AG10803 (cell line): ENCODE measurements at regions not wholly inside any gene's neighbourhood (a gene's known extent, or its start where the extent isn't known, plus 50 kb on each side); places are given as distances from the start of the nearest gene placed in this dataset.
A peak's percentile ranks its signal among the peaks of the same experiment; 100 is the strongest.

ENCODE experiments used
- DNase-seq: peaks from one replicate; pipeline ENCODE4 v3.0.0; 2010; ENCODE audit warnings: low read depth
- H3K4me3 ChIP-seq: 2 replicates; pipeline ENCODE4 v1.5.1; 2011; ENCODE audit warnings: mild to moderate bottlenecking, low read length, control low read depth
- CTCF ChIP-seq: conservative IDR thresholded peaks from 2 replicates; pipeline ENCODE4 v1.5.1; 2011; ENCODE audit warnings: mild to moderate bottlenecking, low read length, control low read depth, inconsistent platforms

- no peak for TF ChIP-seq CTCF
- no peak for DNase-seq
- no peak overlapping the region for H3K4me3 ChIP-seq
Observed at GRCh38 chr20:39993742-39994141, 695.3 kb downstream of the MAFB start.

DNA sequence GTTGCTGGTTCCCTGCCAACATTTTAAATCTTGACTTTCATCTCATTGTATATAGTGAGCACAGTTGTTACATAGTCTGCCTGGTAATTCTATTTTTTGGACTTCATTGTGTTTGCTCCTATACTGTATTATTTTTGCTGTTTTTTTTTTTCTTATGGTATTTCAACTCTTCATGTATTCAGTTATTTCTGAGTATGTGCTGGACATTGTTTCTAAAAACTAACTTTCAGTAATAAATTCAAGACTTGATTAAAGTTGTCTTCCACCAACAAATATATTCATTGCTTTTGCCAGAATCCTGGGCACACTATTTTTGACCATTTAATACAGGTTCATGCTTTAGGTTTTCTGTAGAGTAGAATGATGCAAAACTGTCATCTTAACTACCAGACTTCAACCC is 698.3 kb downstream of the MAFB start:
- DNase-seq = no peak
- TF ChIP-seq CTCF = no peak

DNA sequence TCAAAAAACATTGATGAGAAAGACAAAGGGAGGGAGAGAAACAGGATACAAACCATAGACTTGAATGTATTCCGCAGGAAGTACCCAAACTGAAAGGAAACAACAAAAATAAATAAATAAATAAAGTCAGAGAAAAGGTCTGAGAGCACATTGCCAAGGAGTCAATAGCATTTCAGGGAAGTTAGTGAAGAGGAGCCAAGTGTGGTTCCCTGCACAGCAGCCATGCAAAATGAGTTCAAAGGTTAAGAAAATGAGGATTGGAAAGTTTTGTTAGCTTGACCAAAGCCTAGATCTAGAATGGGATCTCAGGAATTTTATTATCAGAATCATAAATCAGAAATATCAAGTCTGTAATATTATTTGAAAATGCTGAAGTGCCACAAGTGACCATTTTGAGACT is 700.0 kb downstream of the MAFB start:
- TF ChIP-seq CTCF = no peak
- DNase-seq = no peak
- H3K4me3 ChIP-seq = no peak overlapping the region

More for the DNA sequence above, 698.3 kb downstream of the MAFB start:
- H3K4me3 ChIP-seq = no peak overlapping the region

DNA sequence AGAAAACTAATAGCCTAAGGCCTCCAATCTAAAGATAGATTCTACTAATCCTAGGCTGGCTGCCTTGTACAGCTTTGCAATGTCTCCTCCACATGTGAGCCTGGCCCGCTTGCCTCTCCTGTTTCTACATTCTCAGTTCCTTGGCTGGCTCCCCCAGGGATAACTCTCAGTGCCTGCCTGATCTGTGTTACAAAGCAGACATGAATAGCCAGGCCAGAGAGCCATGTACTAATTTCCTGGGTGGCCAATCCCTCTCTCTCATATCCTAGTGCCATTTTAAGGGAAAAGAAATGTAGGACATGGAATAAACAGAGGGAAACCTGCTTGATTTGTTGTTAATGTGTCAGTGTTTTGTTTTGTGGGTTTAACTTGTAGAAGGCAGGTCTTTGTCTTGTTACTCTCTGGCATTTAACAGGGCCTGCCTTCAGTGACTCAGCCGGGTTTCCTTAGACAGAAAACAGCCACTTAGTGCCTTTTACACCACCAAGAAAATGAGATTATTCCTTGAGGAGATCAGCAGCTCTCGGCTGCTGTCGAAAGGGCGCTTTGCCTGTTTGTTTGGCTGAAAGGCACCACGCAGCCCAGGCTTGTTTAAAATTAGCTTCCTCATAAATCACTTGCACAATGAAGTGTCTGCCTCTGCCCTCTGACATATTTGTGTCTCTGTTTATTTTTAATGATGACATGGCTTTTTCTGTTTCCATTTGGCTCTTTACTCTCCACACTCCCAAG is 702.7 kb downstream of the MAFB start:
- peak; percentile 53 for DNase-seq
- H3K4me3 ChIP-seq = no peak overlapping the region
- no peak for TF ChIP-seq CTCF

DNA sequence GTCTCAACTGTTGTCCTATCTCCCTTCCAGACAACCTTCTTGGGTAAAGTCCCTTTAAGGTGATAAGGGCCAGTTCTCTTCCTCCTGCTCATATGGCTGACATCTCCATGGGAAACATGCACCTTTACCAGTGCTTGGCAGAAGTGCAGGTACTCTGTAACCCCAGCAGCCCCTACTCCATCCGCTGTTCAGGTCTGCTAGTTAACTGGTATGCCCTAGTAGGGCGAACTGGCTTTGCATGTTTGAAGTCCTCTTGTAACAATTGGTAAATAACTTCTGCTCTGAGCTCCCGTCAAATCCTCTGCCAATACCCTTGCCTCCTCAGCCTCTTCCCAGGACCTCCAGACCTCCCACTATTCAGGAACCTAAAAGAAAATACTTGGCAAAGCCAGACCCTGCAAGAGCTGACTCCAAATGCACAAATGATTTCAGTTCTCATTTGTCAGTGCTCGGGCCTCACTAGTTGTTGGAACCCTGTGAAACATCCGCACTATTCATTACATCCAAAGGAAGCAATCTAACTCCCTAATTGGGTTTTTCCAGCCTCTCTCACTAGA is 703.7 kb downstream of the MAFB start:
- no peak for DNase-seq
- TF ChIP-seq CTCF = no peak
- no peak overlapping the region for H3K4me3 ChIP-seq

DNA sequence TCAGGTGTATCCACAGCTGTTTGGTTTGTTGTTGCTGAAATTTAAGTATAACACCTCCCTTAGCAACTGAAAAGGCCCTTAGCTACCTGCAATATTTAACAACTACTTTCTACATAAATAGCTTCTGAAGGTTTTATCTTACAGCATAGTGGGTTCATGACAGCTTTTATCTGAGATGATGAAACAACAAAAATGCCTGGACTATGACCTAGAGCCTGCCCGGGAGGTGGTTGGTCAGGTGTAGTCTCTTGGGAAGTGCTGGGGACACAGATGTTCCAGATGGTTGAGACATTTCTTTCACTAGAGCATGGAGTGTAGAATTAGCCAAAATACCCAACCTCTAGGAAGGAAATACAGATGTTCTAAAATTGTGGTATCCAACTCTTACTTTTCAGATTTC is 705.4 kb downstream of the MAFB start:
- no peak for TF ChIP-seq CTCF
- no peak for DNase-seq
- H3K4me3 ChIP-seq = no peak overlapping the region

DNA sequence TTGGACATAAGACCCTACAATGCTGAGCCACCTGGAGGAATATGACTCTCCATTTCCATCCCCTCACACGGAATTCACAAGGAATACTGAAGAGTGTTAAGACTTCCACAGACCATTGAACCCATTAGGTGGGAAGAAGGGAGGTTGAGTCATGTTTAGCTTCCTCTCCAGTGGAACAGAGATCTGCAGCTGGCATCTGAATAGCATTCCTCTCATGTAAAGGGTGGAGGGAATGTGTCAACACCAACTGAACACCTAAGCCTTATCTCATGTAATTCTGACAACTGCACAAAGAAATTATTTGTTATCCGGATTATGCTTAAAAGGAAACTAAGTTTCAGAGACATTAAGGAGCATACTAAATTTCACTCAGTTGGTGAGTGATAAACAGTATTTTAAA is 705.9 kb downstream of the MAFB start:
- no peak for TF ChIP-seq CTCF
- no peak for DNase-seq
- H3K4me3 ChIP-seq = no peak overlapping the region
